Naive B cell (primary cell): ENCODE measurements at regions not wholly inside any gene's neighbourhood (a gene's known extent, or its start where the extent isn't known, plus 50 kb on each side); places are given as distances from the start of the nearest gene placed in this dataset.
"Not testable (repeated sequence)": the region's sequence is repeated elsewhere in the genome, so short reads cannot be mapped to it uniquely, and the experiment has no call there.

Experiments used
- ATAC-seq, 2 donors: fragments of 150-1000 bp; cut with Tn5 transposase; 2 replicates each; pipeline ENCODE4 v1.10.0; 2021; ENCODE audit warnings: low read depth in 2 of 2, mild to moderate bottlenecking in 2 of 2, moderate library complexity in 2 of 2
- DNase-seq: peaks from one replicate; pipeline ENCODE4 v3.0.0; 2022
- H3K27ac Mint-ChIP-seq, 6 donors: one replicate each; pipeline ENCODE4 v1.8.0; 2020 to 2022; ENCODE audit warnings: mild to moderate bottlenecking in 6 of 6, mixed read lengths in 6 of 6, moderate library complexity in 5 of 6, inconsistent platforms in 2 of 6
- H3K27me3 Mint-ChIP-seq, 3 donors: one replicate each; pipeline ENCODE4 v1.8.0; 2021 to 2022; ENCODE audit warnings: mixed read lengths in 3 of 3, mild to moderate bottlenecking in 1 of 3
- H3K36me3 Mint-ChIP-seq, 2 donors: one replicate each; pipeline ENCODE4 v1.8.0; 2020 to 2022; ENCODE audit warnings: mixed read lengths in 2 of 2, inconsistent platforms in 1 of 2, mild to moderate bottlenecking in 1 of 2
- H3K4me1 Mint-ChIP-seq, 3 donors: one replicate each; pipeline ENCODE4 v1.8.0; 2020 to 2022; ENCODE audit warnings: mixed read lengths in 3 of 3, inconsistent platforms in 1 of 3, mild to moderate bottlenecking in 1 of 3, moderate library complexity in 1 of 3
- H3K4me3 Mint-ChIP-seq, 8 donors: one replicate each; pipeline ENCODE4 v1.8.0; 2020 to 2022; ENCODE audit warnings: mild to moderate bottlenecking in 8 of 8, mixed read lengths in 8 of 8, moderate library complexity in 8 of 8, inconsistent platforms in 2 of 8
- H3K9me3 Mint-ChIP-seq, 7 donors: one replicate each; pipeline ENCODE4 v1.8.0; 2020 to 2022; ENCODE audit warnings: mixed read lengths in 7 of 7, mild to moderate bottlenecking in 5 of 7, inconsistent platforms in 2 of 7, moderate library complexity in 1 of 7

DNA sequence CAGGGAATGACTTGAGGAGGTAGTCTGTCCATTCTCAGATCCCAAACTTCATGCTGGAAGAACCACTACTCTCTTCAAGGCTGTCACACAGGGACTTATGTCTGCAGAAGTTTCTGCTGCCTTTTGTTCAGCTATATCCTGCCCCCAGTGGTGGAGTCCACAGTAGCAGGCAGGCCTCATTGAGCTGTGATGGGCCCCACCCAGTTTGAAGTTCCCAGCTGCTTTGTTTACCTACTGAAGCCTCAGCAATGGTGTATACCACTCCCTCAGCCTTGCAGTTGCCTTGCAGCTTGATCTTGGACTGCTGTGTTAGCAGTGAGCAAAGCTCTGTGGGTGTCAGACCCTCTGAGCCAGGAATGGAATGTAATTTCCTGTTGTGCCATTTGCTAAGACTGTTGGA, 212.0 kb downstream of the CDY2B start:
- H3K27me3 Mint-ChIP-seq, H3K27ac Mint-ChIP-seq, H3K36me3 Mint-ChIP-seq, ATAC-seq, H3K4me1 Mint-ChIP-seq, DNase-seq, H3K9me3 Mint-ChIP-seq, H3K4me3 Mint-ChIP-seq: not testable (repeated sequence)

DNA sequence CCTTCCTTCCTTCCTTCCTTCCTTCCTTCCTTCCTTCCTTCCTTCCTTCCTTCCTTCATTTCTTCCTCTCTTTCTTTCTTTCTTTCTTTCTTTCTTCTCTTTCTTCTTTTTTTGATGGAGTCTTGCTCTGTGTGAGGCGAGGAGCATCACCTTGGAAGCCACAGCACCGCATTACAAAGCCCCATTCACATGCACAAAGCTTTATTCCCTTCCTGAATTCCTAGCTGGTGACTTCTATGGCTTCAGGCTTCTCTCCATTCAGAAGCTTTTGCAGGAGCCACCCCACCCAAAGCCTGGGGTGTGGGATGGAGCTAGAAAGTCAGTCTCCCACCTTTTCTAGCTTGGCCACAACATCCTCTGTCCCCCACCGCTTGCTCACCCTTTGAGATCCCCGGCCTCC, 237.0 kb downstream of the CDY2B start:
- not testable (repeated sequence) for ATAC-seq, H3K27me3 Mint-ChIP-seq, H3K36me3 Mint-ChIP-seq, H3K4me1 Mint-ChIP-seq, H3K9me3 Mint-ChIP-seq, H3K27ac Mint-ChIP-seq, DNase-seq, H3K4me3 Mint-ChIP-seq

DNA sequence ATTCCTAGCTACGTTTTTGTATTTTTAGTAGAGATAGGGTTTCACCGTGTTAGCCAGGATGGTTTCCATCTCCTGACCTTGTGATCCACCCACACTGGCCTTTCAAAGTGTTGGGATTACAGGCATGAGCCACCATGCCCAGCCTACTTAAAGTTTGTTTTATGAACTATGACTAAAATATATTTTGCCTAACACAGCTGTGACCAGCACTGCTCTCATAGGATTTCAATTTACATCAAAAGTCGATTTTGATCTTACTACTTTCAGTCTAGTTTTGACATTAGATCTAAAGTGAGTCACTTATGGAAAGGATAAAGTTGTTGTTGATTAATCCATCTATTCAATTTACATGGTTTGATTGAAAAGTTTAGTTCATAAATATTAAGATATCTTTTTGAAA, 245.5 kb downstream of the CDY2B start:
- H3K27ac Mint-ChIP-seq, DNase-seq, H3K4me3 Mint-ChIP-seq, H3K36me3 Mint-ChIP-seq, H3K4me1 Mint-ChIP-seq, H3K9me3 Mint-ChIP-seq, ATAC-seq, H3K27me3 Mint-ChIP-seq: not testable (repeated sequence)

GRCh38 chrY:17611256-17611655, 268.8 kb downstream of the CDY2B start:
- not testable (repeated sequence) for DNase-seq, ATAC-seq, H3K4me1 Mint-ChIP-seq, H3K9me3 Mint-ChIP-seq, H3K36me3 Mint-ChIP-seq, H3K27ac Mint-ChIP-seq, H3K4me3 Mint-ChIP-seq, H3K27me3 Mint-ChIP-seq

DNA sequence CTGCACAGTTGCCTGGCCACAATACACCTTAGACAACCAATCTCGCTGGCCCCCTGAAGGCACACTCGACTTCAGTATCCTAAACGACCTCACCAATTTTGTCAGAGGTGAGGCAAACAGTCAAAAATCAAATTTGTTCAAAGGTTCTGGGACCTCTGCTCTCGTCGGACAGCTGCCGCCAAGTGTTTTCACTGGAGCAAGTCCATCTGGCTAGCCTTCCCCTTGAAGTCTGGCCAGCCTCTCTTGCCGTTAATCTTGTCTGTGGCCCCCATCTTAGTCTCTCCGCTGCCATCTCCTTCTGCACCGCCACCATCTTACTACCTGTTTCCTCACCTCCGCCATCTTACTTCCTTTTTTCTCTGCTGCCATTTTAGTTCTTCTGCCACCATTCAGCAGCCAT, 269.4 kb downstream of the CDY2B start:
- not testable (repeated sequence) for H3K4me3 Mint-ChIP-seq, DNase-seq, H3K27me3 Mint-ChIP-seq, H3K9me3 Mint-ChIP-seq, H3K4me1 Mint-ChIP-seq, ATAC-seq, H3K27ac Mint-ChIP-seq, H3K36me3 Mint-ChIP-seq

DNA sequence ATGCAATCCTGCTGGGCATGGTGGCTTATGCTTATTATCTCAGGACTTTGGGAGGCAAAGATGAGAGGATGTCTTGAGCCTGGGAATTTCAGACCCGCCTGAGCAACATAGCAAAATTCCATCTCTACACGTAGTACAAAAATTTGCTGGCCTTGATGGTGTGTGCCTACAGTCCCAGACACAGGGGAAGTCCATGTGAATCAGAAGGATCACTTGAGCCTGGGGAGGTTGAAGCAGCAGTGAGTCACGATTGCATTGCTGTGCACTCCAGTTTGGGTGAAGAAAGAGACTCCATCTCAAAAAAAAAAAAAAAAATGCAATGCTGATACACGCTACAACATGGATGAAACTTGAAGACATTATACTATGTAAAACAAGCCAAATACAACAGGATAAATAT, 272.9 kb downstream of the CDY2B start:
- ATAC-seq, H3K36me3 Mint-ChIP-seq, H3K9me3 Mint-ChIP-seq, H3K4me1 Mint-ChIP-seq, DNase-seq, H3K27me3 Mint-ChIP-seq, H3K4me3 Mint-ChIP-seq, H3K27ac Mint-ChIP-seq: not testable (repeated sequence)

GRCh38 chrY:17599263-17599662, 280.8 kb downstream of the CDY2B start:
- DNase-seq, H3K27me3 Mint-ChIP-seq, H3K9me3 Mint-ChIP-seq, H3K27ac Mint-ChIP-seq, H3K4me3 Mint-ChIP-seq, H3K4me1 Mint-ChIP-seq, ATAC-seq, H3K36me3 Mint-ChIP-seq: not testable (repeated sequence)

- not testable (repeated sequence) for H3K27me3 Mint-ChIP-seq, H3K27ac Mint-ChIP-seq
Observed at GRCh38 chrY:17593748-17594147, 286.3 kb downstream of the CDY2B start.

GRCh38 chrY:17579956-17580519, 300.0 kb downstream of the CDY2B start:
- not testable (repeated sequence) for H3K4me1 Mint-ChIP-seq, H3K27me3 Mint-ChIP-seq, H3K4me3 Mint-ChIP-seq, DNase-seq, H3K9me3 Mint-ChIP-seq, H3K36me3 Mint-ChIP-seq, H3K27ac Mint-ChIP-seq
- peak in 1 of 2 donors; percentile 54 for ATAC-seq

More at GRCh38 chrY:17593748-17594147, 286.3 kb downstream of the CDY2B start:
- not testable (repeated sequence) for H3K4me1 Mint-ChIP-seq, ATAC-seq, DNase-seq, H3K4me3 Mint-ChIP-seq, H3K36me3 Mint-ChIP-seq, H3K9me3 Mint-ChIP-seq

- H3K9me3 Mint-ChIP-seq, H3K36me3 Mint-ChIP-seq, DNase-seq, H3K4me1 Mint-ChIP-seq, H3K27ac Mint-ChIP-seq, H3K27me3 Mint-ChIP-seq: not testable (repeated sequence)
- H3K4me3 Mint-ChIP-seq, result peak overlapping the region in 1 of 8 donors; percentile 48
- ATAC-seq, result peak in 1 of 2 donors; percentile 75
Observed at GRCh38 chrY:17579131-17579955, 300.7 kb downstream of the CDY2B start.

DNA sequence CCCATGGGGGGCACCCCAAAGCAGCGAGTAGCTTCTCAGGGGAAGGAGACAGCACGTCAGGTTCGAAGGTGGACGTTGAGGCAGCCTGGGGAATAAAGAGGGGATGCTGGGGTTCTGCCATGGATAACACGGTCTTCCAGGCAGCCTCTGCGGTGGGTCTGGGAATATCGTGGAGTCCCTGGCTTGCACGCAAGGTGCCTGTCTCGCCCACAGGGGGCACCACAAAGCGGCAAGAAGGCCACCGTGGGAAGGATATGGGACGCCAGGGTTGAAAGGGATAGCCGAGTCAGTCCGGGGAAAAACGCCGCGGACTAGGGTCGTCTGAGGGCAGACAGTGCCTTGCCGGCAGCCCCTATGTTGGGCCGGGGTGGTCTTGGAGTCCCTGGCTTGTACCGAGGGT, 316.9 kb downstream of the CDY2B start:
- H3K27ac Mint-ChIP-seq, H3K4me3 Mint-ChIP-seq, H3K4me1 Mint-ChIP-seq, ATAC-seq, H3K9me3 Mint-ChIP-seq, H3K27me3 Mint-ChIP-seq, H3K36me3 Mint-ChIP-seq, DNase-seq: not testable (repeated sequence)
